Right cardiac atrium (tissue), 5 donors: ENCODE measurements at regions not wholly inside any gene's neighbourhood (a gene's known extent, or its start where the extent isn't known, plus 50 kb on each side); places are given as distances from the start of the nearest gene placed in this dataset.

Experiments used
- ATAC-seq, 2 donors: fragments of 200-7000 bp; cut with Tn5 transposase; one replicate each; pipeline versions ENCODE4 v1.8.0 to v1.9.1; 2020; ENCODE audit warnings: moderate library complexity in 2 of 2, mild to moderate bottlenecking in 1 of 2
- DNase-seq, 3 donors: peaks; one replicate each; pipeline ENCODE4 v3.0.0-alpha.2; 2020
- H3K27ac ChIP-seq: one replicate; pipeline ENCODE4 v1.5.1; 2013; ENCODE audit warnings: mild to moderate bottlenecking, low read length, control low read depth, moderate library complexity
- H3K27me3 ChIP-seq: one replicate; pipeline ENCODE4 v1.6.1; 2013; ENCODE audit not compliant: control insufficient read depth, insufficient read depth
- H3K4me1 ChIP-seq: one replicate; pipeline ENCODE4 v1.6.1; 2013; ENCODE audit warnings: low read length; ENCODE audit not compliant: control insufficient read depth, insufficient read depth
- H3K4me3 ChIP-seq: one replicate; pipeline ENCODE4 v1.5.1; 2013; ENCODE audit warnings: low read length, control low read depth
- H3K9me3 ChIP-seq: one replicate; pipeline ENCODE4 v1.6.1; 2013; ENCODE audit warnings: low read length; ENCODE audit not compliant: control insufficient read depth
- WGBS: extraction: QIAGEN DNeasy Blood & Tissue Kit; methylation state at CpG from one replicate; pipeline ENCODE4 v1.1.7; 2013; 5-methylcytosine and 5-hydroxymethylcytosine counted together
- intact Hi-C, 4 donors: fragments of 100-400 bp; cut with DNase I; formaldehyde crosslinking; loops; one replicate each; pipeline versions ENCODE4 v1.11.0 to v1.14.0; 2022 to 2023
- donor health status: healthy with polysubstance abuse.
- donor health status: DM: no; HTN: yes; CAD: no.
- donor health status: DM: no; HTN: no; CAD: no.
- donor health status: DM: no; HTN: yes; CAD: no; lungs with severe emphysema.
- donor health status: DM: yes; HTN: yes; CAD: no.

DNA sequence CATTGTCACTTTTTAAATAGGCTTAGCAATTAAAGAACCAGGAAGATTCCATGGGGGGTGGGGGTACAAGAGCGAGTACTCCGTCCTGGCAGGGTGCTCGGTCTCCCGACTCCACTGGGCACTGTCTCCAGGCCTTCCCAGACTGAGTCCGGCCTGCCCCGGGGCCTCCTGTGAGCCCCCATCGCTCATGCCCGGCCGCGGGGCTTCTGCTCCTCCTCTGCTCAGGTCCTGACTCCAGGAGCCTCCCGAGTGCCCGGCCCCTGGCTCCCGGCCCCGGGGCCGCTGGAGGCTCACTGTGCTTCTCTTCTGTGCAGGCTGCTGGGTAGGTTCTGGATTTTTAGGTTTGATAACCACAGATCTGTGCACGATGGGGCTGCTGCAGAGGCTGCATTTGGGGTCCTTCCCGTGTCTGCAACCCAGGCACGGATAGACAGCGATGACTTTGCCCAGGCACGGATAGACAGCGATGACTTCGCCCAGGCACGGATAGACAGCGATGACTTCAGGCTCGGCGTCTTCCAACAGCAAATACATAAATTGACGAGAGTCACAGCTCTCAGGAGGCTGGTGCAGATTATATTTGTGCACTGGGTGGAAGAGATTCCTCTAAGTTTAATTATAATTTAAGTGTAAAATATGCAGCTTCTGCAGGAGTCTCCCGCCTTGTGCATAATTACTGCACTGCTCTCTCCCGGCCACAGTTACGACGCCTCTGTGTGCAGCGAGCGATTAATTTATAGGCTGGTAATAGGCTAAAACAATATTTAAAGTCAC lies 74.8 kb upstream of the RXRA start:
- WGBS, result 88% methylated on average over 33 of the region's 33 CpGs
- no peak overlapping the region for H3K4me3 ChIP-seq
- peak in 2 of 3 donors; percentile 23 to 54 for DNase-seq
- H3K27me3 ChIP-seq, result no peaks in the 10 kb centered on the region
- H3K4me1 ChIP-seq, result no peaks in the 10 kb centered on the region
- intact Hi-C loops, result no loop called here
- H3K9me3 ChIP-seq, result no peaks in the 10 kb centered on the region
- no peak overlapping the region for H3K27ac ChIP-seq
- no peak for ATAC-seq

DNA sequence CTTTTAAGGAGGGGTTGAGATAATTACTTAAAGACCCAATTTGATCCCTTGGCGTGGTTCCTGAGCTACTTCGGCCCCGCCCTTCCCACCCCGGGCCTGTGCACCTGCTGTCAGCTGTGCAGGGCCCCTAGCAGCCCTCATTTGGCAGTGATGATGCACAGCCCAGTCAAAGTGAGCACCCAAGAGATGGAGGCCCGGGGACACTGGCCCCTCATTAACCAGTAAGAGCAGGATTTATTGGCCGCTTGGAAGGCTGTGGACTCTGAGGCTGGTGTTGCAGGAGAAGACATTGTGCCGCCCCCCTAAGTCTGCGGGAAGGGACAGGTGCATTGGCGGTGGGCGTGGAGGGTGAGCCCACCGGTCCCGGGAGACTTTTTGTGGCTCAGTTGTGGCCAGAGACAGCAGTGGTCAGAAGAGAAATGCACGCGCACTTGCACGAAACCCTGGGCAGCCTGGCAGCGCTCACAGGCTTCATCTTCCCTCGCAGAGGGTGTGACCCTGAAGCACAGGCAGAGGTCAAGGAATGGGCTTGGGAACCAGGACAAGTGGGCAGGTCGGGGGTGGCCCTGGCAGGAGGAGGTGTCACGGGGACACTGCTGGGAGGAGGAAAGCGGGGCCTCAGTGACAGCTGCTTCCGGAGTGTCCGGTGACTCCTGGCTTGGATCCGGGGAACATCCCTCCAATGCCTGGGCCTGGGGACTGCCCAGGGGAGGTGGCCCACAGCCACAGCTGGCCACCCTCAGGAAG lies 74.0 kb upstream of the RXRA start:
- Histone ChIP-seq H3K9me3 (no peaks in the 10 kb centered on the region), H3K27me3 (no peaks in the 10 kb centered on the region), H3K27ac (no peak overlapping the region), H3K4me3 (no peak overlapping the region), H3K4me1 (no peaks in the 10 kb centered on the region)
- WGBS, result 84% methylated on average over 23 of the region's 23 CpGs
- peak in 2 of 3 donors; percentile 30 to 39 for DNase-seq
- ATAC-seq, result peak in 1 of 2 donors; percentile 24
- intact Hi-C loops, result no loop called here

DNA sequence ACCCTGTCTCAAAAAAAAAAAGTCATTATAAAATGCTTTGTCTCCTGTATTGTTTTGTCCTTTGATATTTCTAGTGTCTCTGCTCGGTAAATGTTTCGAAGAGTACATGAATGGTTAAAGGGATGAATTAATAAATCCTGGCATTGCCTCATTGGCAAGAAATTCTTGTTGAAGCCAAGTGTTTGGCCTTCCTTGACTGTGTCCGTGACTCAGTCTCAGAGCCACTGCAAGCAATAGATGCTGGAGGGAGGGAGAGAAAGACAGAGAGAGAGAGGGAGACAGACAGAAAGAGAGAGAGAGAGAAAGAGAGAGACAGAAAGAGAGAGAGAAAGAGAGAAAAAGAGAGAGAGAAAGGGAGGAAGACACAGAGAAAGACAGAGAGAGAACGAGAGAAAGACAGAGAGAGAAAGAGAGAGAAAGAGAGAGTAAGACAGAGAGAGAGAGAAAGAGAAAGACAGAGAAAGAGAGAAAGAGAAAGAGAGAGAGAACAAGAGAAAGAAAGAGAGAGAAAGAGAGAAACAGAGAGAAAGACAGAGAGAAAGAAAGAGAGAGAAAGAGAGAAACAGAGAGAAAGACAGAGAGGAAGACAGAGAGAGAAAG lies 72.5 kb upstream of the RXRA start:
- WGBS, result 73% methylated on average over 4 of the region's 4 CpGs
- ATAC-seq (no peak), DNase-seq (peak in 1 of 3 donors; percentile 11)
- intact Hi-C loops, result no loop called here
- Histone ChIP-seq H3K27me3 (no peaks in the 10 kb centered on the region), H3K4me1 (no peaks in the 10 kb centered on the region), H3K27ac (no peak overlapping the region), H3K4me3 (no peak overlapping the region), H3K9me3 (no peaks in the 10 kb centered on the region)

DNA sequence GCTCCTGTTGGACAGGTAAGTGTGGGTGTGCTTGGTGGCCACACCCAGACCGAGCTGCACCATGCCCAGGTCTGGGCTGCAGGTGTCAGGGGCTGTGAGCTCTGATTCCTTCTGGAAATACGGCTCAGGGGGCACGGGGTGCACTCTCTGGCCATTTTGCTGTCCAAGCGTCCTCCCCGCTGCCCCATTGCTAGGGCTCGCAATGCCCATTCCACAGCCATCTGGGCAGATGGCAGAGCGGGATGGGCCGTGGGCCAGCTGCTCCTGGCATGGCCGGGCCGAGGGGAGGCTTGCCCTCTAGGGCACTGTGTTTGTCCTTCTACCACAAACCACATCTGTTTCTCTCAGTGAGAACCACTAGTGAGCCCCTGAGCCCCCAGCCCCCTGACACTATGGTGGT lies 67.9 kb upstream of the RXRA start:
- H3K4me3 ChIP-seq, result no peak overlapping the region
- ATAC-seq (peak in 1 of 2 donors; percentile 10), DNase-seq (peak in 2 of 3 donors; percentile 32 to 57)
- no peak overlapping the region for H3K27ac ChIP-seq
- H3K9me3 ChIP-seq, result no peaks in the 10 kb centered on the region
- intact Hi-C loops, result no loop called here
- H3K4me1 ChIP-seq, result no peaks in the 10 kb centered on the region
- WGBS, result 86% methylated on average over 10 of the region's 10 CpGs
- no peaks in the 10 kb centered on the region for H3K27me3 ChIP-seq

DNA sequence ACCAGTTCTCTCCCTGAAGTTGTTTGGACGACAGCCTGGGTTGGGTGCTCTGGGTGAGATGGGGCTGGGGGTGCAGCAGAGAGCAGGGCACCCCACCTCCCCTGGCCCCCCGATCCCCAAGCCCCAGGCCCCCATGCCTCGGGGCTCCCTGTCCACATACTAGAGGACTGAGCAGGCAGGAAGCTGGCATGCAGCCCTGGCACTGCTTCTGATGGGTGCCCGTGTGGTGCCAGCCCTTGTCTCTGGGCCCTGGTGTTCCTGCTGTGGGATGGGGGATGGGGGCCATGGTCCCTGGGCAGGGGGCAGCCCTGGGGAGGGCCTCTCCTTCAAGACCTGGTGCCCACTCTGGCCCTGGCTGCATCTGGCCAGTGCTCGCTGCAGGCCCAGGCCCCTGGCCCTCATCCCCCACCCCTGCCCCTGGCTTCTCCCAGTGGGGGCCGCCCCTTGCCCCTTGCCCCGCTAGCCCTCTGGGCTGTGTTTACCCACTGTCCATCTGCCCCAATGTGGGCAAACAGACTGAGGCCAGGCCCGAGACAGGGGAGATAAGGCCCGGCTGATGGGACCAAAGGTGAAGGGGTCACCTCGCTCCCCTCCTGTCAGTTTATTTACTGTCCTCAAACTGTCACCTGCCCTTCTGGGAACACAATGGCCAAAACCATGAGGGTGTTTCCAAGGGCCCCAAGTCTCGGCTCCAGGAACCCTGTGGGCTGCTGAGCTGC lies 67.3 kb upstream of the RXRA start:
- Histone ChIP-seq H3K27me3 (no peaks in the 10 kb centered on the region), H3K4me3 (no peak overlapping the region), H3K9me3 (no peaks in the 10 kb centered on the region), H3K27ac (no peak overlapping the region), H3K4me1 (no peaks in the 10 kb centered on the region)
- ATAC-seq (peak; percentile 51 to 74), DNase-seq (peak; percentile 50 to 81 (median 81))
- intact Hi-C loops, result no loop called here
- WGBS, result 84% methylated on average over 11 of the region's 11 CpGs

DNA sequence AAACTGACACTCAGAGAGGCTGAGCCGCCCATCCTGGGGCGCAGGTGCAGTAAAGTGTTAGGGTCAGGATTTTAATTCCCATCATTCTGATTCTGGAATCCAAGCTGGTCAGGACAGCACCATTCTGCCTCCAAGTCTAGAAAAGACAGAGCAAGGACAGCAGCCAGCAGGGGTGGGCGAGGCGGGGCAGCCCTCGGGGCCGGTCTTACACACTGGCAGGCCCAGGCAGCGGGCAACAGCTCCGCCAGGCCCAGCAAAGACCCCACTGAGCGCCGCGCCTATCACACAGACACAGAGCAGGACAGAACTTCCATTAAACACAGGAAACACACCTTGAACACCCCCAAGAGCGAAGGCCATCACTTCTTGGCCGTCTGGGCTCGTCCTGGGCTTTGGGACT lies 66.5 kb upstream of the RXRA start:
- H3K4me1 ChIP-seq, result no peaks in the 10 kb centered on the region
- no peaks in the 10 kb centered on the region for H3K9me3 ChIP-seq
- ATAC-seq, result no peak
- intact Hi-C loops, result no loop called here
- no peak overlapping the region for H3K4me3 ChIP-seq
- peak in 2 of 3 donors; percentile 10 to 45 for DNase-seq
- 93% methylated on average over 14 of the region's 14 CpGs for WGBS
- no peak overlapping the region for H3K27ac ChIP-seq
- H3K27me3 ChIP-seq, result no peaks in the 10 kb centered on the region

DNA sequence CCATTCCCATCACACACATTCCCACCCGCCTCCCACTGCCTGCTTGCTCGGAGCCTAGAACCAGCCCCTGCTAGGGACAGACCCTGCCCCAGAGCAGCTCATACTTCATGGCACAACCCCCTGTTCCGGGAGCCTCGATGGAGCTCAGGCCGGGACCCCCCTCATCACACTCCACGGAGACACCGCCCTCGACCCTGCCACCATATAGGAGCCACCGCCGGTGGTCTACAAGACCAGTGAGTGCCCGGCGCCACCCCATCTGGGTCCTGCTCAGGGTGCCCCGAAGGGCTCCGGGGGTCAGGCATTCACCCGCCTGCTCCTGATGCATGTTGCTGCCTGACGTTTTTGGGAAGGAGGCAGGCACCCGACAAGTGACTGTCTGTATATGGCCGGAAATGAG lies 65.5 kb upstream of the RXRA start:
- no peaks in the 10 kb centered on the region for H3K27me3 ChIP-seq
- no peaks in the 10 kb centered on the region for H3K4me1 ChIP-seq
- no peaks in the 10 kb centered on the region for H3K9me3 ChIP-seq
- H3K4me3 ChIP-seq, result no peak overlapping the region
- intact Hi-C loops, result no loop called here
- WGBS, result 87% methylated on average over 18 of the region's 18 CpGs
- ATAC-seq, result no peak
- H3K27ac ChIP-seq, result no peak overlapping the region
- peak in 2 of 3 donors; percentile 41 to 61 for DNase-seq

DNA sequence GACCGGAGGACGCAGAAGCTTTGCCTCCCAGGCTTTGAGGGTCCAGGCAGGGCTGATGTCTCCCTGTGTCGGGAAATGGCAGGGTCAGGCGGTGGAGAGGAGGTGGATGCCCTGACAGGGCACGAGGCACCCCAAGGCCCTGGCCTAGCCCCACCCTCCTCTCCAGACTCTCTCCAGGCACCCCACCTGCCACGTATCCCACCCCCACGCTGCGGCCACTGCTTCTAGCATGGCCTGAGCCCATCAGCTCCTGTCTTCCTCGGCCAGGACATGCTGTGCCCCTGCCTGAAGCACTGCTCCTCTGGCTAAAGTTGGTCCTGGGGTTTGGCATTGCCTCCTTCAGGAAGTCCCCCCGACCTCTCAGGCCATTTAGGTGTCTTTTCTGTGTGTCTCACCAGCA lies 64.2 kb upstream of the RXRA start:
- intact Hi-C loops, result no loop called here
- Histone ChIP-seq H3K27me3 (no peaks in the 10 kb centered on the region), H3K4me3 (no peak overlapping the region), H3K9me3 (no peaks in the 10 kb centered on the region), H3K27ac (no peak overlapping the region), H3K4me1 (no peaks in the 10 kb centered on the region)
- ATAC-seq (no peak), DNase-seq (peak in 2 of 3 donors; percentile 43 to 53)
- 90% methylated on average over 10 of the region's 10 CpGs for WGBS

DNA sequence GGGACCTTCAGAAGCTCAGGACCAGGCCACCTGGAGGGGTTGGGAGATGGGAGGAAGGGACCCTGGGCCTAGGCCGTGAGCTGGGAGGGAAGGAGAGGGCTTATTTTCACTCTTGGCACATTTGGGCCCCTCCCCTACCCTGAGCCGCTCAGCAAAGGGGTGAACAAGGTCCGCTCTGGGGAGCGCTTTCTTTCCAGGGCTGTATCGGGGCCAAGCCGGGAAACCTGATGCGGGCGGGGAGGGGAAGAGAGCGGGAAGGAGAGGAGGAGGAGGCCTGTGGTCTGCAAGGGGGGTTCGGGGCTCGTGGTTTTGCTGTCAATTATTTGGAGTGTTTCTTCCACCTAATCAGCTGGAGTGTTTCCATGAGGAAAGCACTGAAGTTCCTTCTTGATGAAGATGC lies 62.7 kb upstream of the RXRA start:
- H3K9me3 ChIP-seq, result no peaks in the 10 kb centered on the region
- peak in 2 of 3 donors; percentile 37 to 42 for DNase-seq
- no peak for ATAC-seq
- intact Hi-C loops, result no loop called here
- no peak overlapping the region for H3K27ac ChIP-seq
- 35% methylated on average over 11 of the region's 11 CpGs for WGBS
- H3K4me3 ChIP-seq, result no peak overlapping the region
- peaks cover 5% of the 10 kb centered on the region for H3K4me1 ChIP-seq
- H3K27me3 ChIP-seq, result no peaks in the 10 kb centered on the region

DNA sequence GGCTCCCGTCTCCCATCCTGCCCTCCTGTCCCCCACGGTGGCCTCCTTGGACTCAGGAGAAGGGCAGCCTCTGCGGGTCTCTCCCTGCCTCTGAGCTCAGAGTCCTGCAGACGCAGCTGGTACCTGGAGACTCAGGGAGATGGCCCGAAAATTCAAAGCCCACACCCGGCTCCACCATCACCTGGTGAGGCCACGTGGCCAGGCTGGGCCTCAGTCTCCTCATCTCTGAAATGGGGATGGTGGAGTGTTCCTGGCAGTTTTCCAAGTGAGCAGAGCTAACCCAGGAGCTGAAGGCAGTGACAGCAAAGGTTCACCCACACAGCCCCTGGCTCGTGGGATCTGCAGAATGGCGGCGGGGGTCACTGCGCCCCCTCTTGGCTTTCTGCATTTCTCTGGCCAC lies 62.1 kb upstream of the RXRA start:
- no peak overlapping the region for H3K27ac ChIP-seq
- H3K9me3 ChIP-seq, result no peaks in the 10 kb centered on the region
- WGBS, result 77% methylated on average over 11 of the region's 11 CpGs
- ATAC-seq (no peak), DNase-seq (peak in 1 of 3 donors; percentile 24)
- intact Hi-C loops, result no loop called here
- no peak overlapping the region for H3K4me3 ChIP-seq
- peaks cover 5% of the 10 kb centered on the region for H3K4me1 ChIP-seq
- no peaks in the 10 kb centered on the region for H3K27me3 ChIP-seq
